OCI-LY3 (cell line): ENCODE measurements at regions not wholly inside any gene's neighbourhood (a gene's known extent, or its start where the extent isn't known, plus 50 kb on each side); places are given as distances from the start of the nearest gene placed in this dataset.

Experiments used
- H2AFZ ChIP-seq: fragments of 200-600, 300-600 bp; shearing (Covaris generic); 2 replicates; pipeline ENCODE4 v1.6.0; 2014; ENCODE audit warnings: antibody characterized with exemption, low read depth, low read length
- H3K27ac ChIP-seq: fragments of 200-600, 300-600 bp; sonication (generic); 2 replicates; pipeline ENCODE4 v1.5.1; 2014; ENCODE audit warnings: mild to moderate bottlenecking, low read length, moderate library complexity, mixed read lengths
- H3K27me3 ChIP-seq: fragments of 200-600, 300-600 bp; sonication (generic); 2 replicates; pipeline ENCODE4 v1.6.1; 2014; ENCODE audit warnings: low read depth, low read length, mixed read lengths
- H3K36me3 ChIP-seq: fragments of 200-600, 300-600 bp; sonication (generic); replicated peaks from 2 replicates; pipeline ENCODE3; 2014; ENCODE audit warnings: low read depth, low read length, mixed read lengths
- H3K4me1 ChIP-seq: fragments of 300-600, 200-600 bp; sonication (generic); 2 replicates; pipeline ENCODE4 v1.6.1; 2014; ENCODE audit warnings: low read length, mixed read lengths
- H3K4me2 ChIP-seq: fragments of 200-600, 300-600 bp; sonication (generic); 2 replicates; pipeline ENCODE4 v1.6.1; 2014; ENCODE audit warnings: low read length, mixed read lengths
- H3K4me3 ChIP-seq: fragments of 300-600, 200-600 bp; sonication (generic); 2 replicates; pipeline ENCODE4 v1.5.1; 2014; ENCODE audit warnings: antibody characterized with exemption, mild to moderate bottlenecking, low read length, moderate library complexity
- H3K79me2 ChIP-seq: fragments of 300-600, 200-600 bp; shearing (Covaris generic); 2 replicates; pipeline ENCODE4 v1.6.1; 2014; ENCODE audit warnings: mild to moderate bottlenecking, low read length, mixed read lengths
- H3K9ac ChIP-seq: fragments of 300-600, 200-600 bp; shearing (Covaris generic); 2 replicates; pipeline ENCODE4 v1.6.0; 2014; ENCODE audit warnings: mild to moderate bottlenecking, low read length, moderate library complexity
- H3K9me3 ChIP-seq: fragments of 200-600, 300-600 bp; shearing (Covaris generic); 2 replicates; pipeline ENCODE4 v1.6.1; 2014; ENCODE audit warnings: low read length, mixed read lengths; ENCODE audit not compliant: insufficient read depth
- H4K20me1 ChIP-seq: fragments of 200-600, 300-600 bp; sonication (generic); 2 replicates; pipeline ENCODE4 v1.6.1; 2016; ENCODE audit warnings: low read length, mixed read lengths; ENCODE audit not compliant: insufficient read depth
- CTCF ChIP-seq: fragments of 200-600, 300-600 bp; sonication (generic); IDR thresholded peaks from 2 replicates; pipeline ENCODE4 v1.5.1; 2014; ENCODE audit warnings: antibody characterized with exemption, low read length, low read depth
- EZH2phosphoT487 ChIP-seq: fragments of 200-600 bp; shearing (Covaris generic); IDR thresholded peaks from 2 replicates; pipeline ENCODE4 v1.6.1; 2018; ENCODE audit warnings: antibody characterized with exemption, mixed run types, low read depth

GRCh38 chr1:193631306-193631705 lies 444.9 kb upstream of the B3GALT2 start:
- Histone ChIP-seq H3K4me2 (no peak overlapping the region), H3K9me3 (no peaks in the 10 kb centered on the region), H3K27me3 (no peaks in the 10 kb centered on the region), H3K4me3 (no peak overlapping the region), H3K9ac (no peak overlapping the region), H3K36me3 (no peaks in the 10 kb centered on the region), H4K20me1 (no peaks in the 10 kb centered on the region), H2AFZ (no peak overlapping the region), H3K79me2 (no peaks in the 10 kb centered on the region), H3K27ac (no peak overlapping the region), H3K4me1 (no peaks in the 10 kb centered on the region)
- TF ChIP-seq EZH2phosphoT487 (no peak), CTCF (no peak)

GRCh38 chr1:193629875-193630274 lies 443.5 kb upstream of the B3GALT2 start:
- no peaks in the 10 kb centered on the region for H3K36me3 ChIP-seq
- no peaks in the 10 kb centered on the region for H3K9me3 ChIP-seq
- no peaks in the 10 kb centered on the region for H3K79me2 ChIP-seq
- no peak for TF ChIP-seq CTCF
- no peak for TF ChIP-seq EZH2phosphoT487
- H3K27me3 ChIP-seq, result no peaks in the 10 kb centered on the region
- no peaks in the 10 kb centered on the region for H4K20me1 ChIP-seq
- no peak overlapping the region for H3K4me2 ChIP-seq
- no peak overlapping the region for H3K27ac ChIP-seq
- no peak overlapping the region for H3K4me3 ChIP-seq
- H2AFZ ChIP-seq, result no peak overlapping the region
- H3K9ac ChIP-seq, result no peak overlapping the region
- H3K4me1 ChIP-seq, result no peaks in the 10 kb centered on the region

GRCh38 chr1:193626695-193627094 lies 440.3 kb upstream of the B3GALT2 start:
- Histone ChIP-seq H3K4me2 (no peak overlapping the region), H3K4me1 (no peaks in the 10 kb centered on the region), H4K20me1 (no peaks in the 10 kb centered on the region), H3K27ac (no peak overlapping the region), H3K4me3 (no peak overlapping the region), H3K79me2 (no peaks in the 10 kb centered on the region), H3K9ac (no peak overlapping the region), H3K36me3 (no peaks in the 10 kb centered on the region), H3K27me3 (no peaks in the 10 kb centered on the region), H2AFZ (no peak overlapping the region), H3K9me3 (no peaks in the 10 kb centered on the region)
- TF ChIP-seq CTCF, result no peak
- no peak for TF ChIP-seq EZH2phosphoT487

- Histone ChIP-seq H3K4me2 (no peak overlapping the region), H3K9me3 (no peaks in the 10 kb centered on the region), H4K20me1 (no peaks in the 10 kb centered on the region), H3K27me3 (no peaks in the 10 kb centered on the region), H3K27ac (no peak overlapping the region), H3K4me3 (no peak overlapping the region), H3K79me2 (no peaks in the 10 kb centered on the region), H2AFZ (no peak overlapping the region), H3K4me1 (no peaks in the 10 kb centered on the region), H3K9ac (no peak overlapping the region), H3K36me3 (no peaks in the 10 kb centered on the region)
- TF ChIP-seq EZH2phosphoT487 (no peak), CTCF (no peak)
Observed at GRCh38 chr1:193625255-193625654, 438.8 kb upstream of the B3GALT2 start.
